Colonic mucosa (tissue), 4 donors: ENCODE measurements at regions not wholly inside any gene's neighbourhood (a gene's known extent, or its start where the extent isn't known, plus 50 kb on each side); places are given as distances from the start of the nearest gene placed in this dataset.

Experiments
- DNase-seq: peaks from one replicate; pipeline ENCODE4 v3.0.0-alpha.2; 2020
- H3K27ac ChIP-seq: fragments of 200-600 bp; one replicate; pipeline ENCODE4 v1.8.0; 2021
- H3K27me3 ChIP-seq: fragments of 200-600 bp; one replicate; pipeline ENCODE4 v1.8.0; 2021
- H3K36me3 ChIP-seq: fragments of 200-600 bp; one replicate; pipeline ENCODE4 v1.8.0; 2021
- H3K4me1 ChIP-seq: fragments of 200-600 bp; one replicate; pipeline ENCODE4 v1.8.0; 2021; ENCODE audit warnings: mild to moderate bottlenecking
- H3K4me3 ChIP-seq: fragments of 200-600 bp; one replicate; pipeline ENCODE4 v1.8.0; 2021
- H3K9ac ChIP-seq, 2 donors: one replicate each; pipeline ENCODE4 v1.7.0; 2013; ENCODE audit warnings: control low read depth in 2 of 2, low read depth in 2 of 2, low read length in 2 of 2
- H3K9me3 ChIP-seq: fragments of 200-600 bp; one replicate; pipeline ENCODE4 v1.8.0; 2021
- intact Hi-C: fragments of 100-400 bp; cut with DNase I; formaldehyde crosslinking; loops from one replicate; pipeline ENCODE4 v1.14.1; 2022
- TF ChIP-seq, protein P1 (sequence below): fragments of 200-600 bp; IDR thresholded peaks from one replicate; pipeline ENCODE4 v1.8.0; 2022; ENCODE audit warnings: antibody characterized with exemption, mild to moderate bottlenecking
- donor health status: healthy.
- donor health status: DM: no; HTN: no; CAD: no.
- donor health status: DM: no; HTN: no; CAD: no.

DNA sequence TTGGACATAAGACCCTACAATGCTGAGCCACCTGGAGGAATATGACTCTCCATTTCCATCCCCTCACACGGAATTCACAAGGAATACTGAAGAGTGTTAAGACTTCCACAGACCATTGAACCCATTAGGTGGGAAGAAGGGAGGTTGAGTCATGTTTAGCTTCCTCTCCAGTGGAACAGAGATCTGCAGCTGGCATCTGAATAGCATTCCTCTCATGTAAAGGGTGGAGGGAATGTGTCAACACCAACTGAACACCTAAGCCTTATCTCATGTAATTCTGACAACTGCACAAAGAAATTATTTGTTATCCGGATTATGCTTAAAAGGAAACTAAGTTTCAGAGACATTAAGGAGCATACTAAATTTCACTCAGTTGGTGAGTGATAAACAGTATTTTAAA, 705.9 kb downstream of the MAFB start:
- H3K4me1 ChIP-seq, result no peaks in the 10 kb centered on the region
- no peak overlapping the region for H3K27ac ChIP-seq
- H3K36me3 ChIP-seq, result no peaks in the 10 kb centered on the region
- no peaks in the 10 kb centered on the region for H3K9me3 ChIP-seq
- H3K4me3 ChIP-seq, result no peak overlapping the region
- no peak for DNase-seq
- H3K9ac ChIP-seq, result no peak overlapping the region
- TF ChIP-seq, protein P1, sequence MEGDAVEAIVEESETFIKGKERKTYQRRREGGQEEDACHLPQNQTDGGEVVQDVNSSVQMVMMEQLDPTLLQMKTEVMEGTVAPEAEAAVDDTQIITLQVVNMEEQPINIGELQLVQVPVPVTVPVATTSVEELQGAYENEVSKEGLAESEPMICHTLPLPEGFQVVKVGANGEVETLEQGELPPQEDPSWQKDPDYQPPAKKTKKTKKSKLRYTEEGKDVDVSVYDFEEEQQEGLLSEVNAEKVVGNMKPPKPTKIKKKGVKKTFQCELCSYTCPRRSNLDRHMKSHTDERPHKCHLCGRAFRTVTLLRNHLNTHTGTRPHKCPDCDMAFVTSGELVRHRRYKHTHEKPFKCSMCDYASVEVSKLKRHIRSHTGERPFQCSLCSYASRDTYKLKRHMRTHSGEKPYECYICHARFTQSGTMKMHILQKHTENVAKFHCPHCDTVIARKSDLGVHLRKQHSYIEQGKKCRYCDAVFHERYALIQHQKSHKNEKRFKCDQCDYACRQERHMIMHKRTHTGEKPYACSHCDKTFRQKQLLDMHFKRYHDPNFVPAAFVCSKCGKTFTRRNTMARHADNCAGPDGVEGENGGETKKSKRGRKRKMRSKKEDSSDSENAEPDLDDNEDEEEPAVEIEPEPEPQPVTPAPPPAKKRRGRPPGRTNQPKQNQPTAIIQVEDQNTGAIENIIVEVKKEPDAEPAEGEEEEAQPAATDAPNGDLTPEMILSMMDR, result no peak
- H3K27me3 ChIP-seq, result no peaks in the 10 kb centered on the region
- intact Hi-C loops, result no loop called here

DNA sequence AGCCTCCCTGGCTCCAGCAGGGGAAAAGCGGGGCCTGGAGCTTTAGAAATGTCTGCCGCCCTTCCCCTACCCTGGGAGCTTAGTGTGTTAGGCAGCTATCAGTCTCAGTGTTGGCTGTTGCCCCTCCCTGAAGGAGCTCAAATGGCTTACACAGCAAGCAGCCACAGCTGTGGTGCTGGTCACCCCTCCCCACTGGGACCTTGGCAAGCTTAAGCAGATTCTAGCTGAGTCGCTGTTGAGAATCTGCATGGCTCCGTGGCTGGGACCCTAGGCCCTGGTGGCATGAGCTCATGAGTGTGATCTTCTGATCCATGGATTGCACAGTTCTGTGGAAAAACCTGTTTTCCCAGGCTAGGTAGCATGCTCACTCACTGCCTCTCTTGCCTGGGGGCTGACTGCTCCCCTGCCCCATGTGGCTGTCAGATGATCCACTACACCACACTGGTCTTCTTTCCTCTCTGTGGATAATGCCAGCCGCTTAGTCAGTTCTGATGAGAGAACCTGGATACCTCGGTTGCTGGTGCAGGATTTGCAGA, 714.0 kb downstream of the MAFB start:
- no peak for DNase-seq
- no peaks in the 10 kb centered on the region for H3K4me1 ChIP-seq
- intact Hi-C loops, result no loop called here
- TF ChIP-seq, protein P1, result no peak
- no peak overlapping the region for H3K4me3 ChIP-seq
- no peak overlapping the region for H3K9ac ChIP-seq
- H3K9me3 ChIP-seq, result no peaks in the 10 kb centered on the region
- no peaks in the 10 kb centered on the region for H3K36me3 ChIP-seq
- no peak overlapping the region for H3K27ac ChIP-seq
- no peaks in the 10 kb centered on the region for H3K27me3 ChIP-seq

DNA sequence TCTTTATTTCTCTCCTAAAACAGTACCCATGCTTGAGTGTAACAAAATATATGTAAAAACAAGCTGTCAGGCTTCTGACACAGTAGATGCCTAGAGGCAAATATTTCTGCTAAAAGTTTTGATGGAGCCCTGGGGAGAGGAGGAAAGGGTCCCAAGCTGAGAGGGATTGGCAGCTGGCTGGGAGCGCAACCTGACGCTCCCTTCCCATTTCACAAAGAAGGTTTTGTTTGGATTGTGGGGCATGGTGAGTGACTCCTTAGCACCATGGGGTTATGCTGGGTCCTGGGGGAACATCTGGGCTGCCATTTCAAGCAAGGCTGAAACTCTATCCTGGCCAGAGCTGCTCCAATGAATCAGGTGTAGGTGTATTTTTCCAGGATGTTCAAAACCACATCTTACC, 720.5 kb downstream of the MAFB start:
- Histone ChIP-seq H3K9me3 (no peaks in the 10 kb centered on the region), H3K36me3 (no peaks in the 10 kb centered on the region), H3K27me3 (no peaks in the 10 kb centered on the region), H3K27ac (no peak overlapping the region), H3K9ac (no peak overlapping the region), H3K4me1 (no peaks in the 10 kb centered on the region), H3K4me3 (no peak overlapping the region)
- intact Hi-C loops, result no loop called here
- TF ChIP-seq, protein P1, result no peak
- no peak for DNase-seq

DNA sequence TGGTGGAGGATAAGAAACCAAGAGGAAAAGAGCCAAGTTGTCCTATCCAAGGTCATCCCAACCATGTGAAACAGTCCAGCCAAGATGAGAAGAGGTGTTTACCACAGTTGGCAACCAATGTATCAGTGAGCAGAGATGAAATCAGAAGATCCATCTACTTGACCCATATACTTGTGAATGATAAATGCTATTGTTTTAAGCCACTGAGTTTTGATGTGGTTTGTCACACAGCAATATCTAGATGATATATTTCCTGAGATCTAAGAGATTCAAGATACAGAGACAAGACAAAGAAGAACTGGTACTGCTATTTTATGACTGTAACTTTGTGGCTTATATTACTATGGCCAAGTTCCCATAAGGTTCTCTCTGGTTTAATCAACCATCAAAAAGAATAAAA, 721.2 kb downstream of the MAFB start:
- TF ChIP-seq, protein P1, result no peak
- Histone ChIP-seq H3K36me3 (no peaks in the 10 kb centered on the region), H3K9ac (no peak overlapping the region), H3K9me3 (no peaks in the 10 kb centered on the region), H3K27ac (no peak overlapping the region), H3K4me1 (no peaks in the 10 kb centered on the region), H3K4me3 (no peak overlapping the region), H3K27me3 (no peaks in the 10 kb centered on the region)
- intact Hi-C loops, result no loop called here
- no peak for DNase-seq

DNA sequence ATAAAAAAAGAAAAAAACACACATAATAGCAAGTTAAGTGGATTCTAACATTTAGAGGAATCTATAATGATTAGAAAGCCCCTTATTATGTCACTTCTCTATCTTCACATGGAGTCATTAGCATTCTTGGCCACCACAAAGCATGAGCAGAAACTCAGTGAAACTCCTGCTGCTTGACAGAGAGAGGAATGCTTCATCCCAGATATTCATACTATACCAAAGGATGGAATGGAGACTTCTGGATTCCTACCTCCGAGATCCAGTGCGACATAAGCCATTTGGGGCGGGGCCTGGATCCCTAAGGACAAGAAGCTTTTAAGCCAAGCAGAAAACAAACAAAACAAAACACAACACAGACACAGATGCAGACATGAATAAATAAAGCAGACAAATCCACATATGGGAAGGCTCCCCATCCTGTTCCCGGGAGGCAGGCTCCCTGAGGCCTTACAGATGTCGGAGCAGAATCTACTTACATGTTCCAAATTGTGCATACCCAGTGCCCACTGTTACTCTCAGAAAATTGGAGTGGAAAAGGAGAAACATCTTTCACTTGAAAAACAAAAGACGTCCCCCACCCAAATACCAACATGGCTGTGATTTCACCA, 727.3 kb downstream of the MAFB start:
- H3K9ac ChIP-seq, result no peak overlapping the region
- intact Hi-C loops, result no loop called here
- H3K4me1 ChIP-seq, result no peaks in the 10 kb centered on the region
- TF ChIP-seq, protein P1, result no peak
- no peaks in the 10 kb centered on the region for H3K9me3 ChIP-seq
- no peaks in the 10 kb centered on the region for H3K36me3 ChIP-seq
- no peaks in the 10 kb centered on the region for H3K27me3 ChIP-seq
- no peak for DNase-seq
- H3K4me3 ChIP-seq, result no peak overlapping the region
- no peak overlapping the region for H3K27ac ChIP-seq
